Embryonic facial prominence (tissue), 1 donor: ENCODE measurements at regions not wholly inside any gene's neighbourhood (a gene's known extent, or its start where the extent isn't known, plus 50 kb on each side); places are given as distances from the start of the nearest gene placed in this dataset.
"Not testable (repeated sequence)": the region's sequence is repeated elsewhere in the genome, so short reads cannot be mapped to it uniquely, and the experiment has no call there.

Experiments
- DNase-seq: peaks from one replicate; pipeline ENCODE4 v3.0.0-alpha.2; 2016; ENCODE audit errors: extremely low spot score

GRCh38 chr12:56872366-56872765 is 61.8 kb downstream of the SDR9C7 start:
- no peak for DNase-seq

GRCh38 chr12:56867216-56867615 is 67.0 kb downstream of the SDR9C7 start:
- DNase-seq = no peak

- DNase-seq = no peak
Observed at GRCh38 chr12:56866493-56866892, 67.7 kb downstream of the SDR9C7 start.

- DNase-seq = no peak
Observed at GRCh38 chr12:56864318-56864717, 69.9 kb downstream of the SDR9C7 start.

- no peak for DNase-seq
Observed at GRCh38 chr12:56863789-56864188, 70.4 kb downstream of the SDR9C7 start.

- DNase-seq = no peak
Observed at GRCh38 chr12:56862264-56862663, 71.9 kb downstream of the SDR9C7 start.

- not testable (repeated sequence) for DNase-seq
Observed at GRCh38 chr12:56853392-56853978, 80.7 kb downstream of the SDR9C7 start.

GRCh38 chr12:56851462-56851861 is 82.7 kb downstream of the SDR9C7 start:
- no peak for DNase-seq

- no peak for DNase-seq
Observed at GRCh38 chr12:56840922-56841321, 77.8 kb downstream of the HSD17B6 start.

- no peak for DNase-seq
Observed at GRCh38 chr12:56839915-56840325, 76.8 kb downstream of the HSD17B6 start.

GRCh38 chr12:56839489-56839848 is 76.3 kb downstream of the HSD17B6 start:
- no peak for DNase-seq

- peak; percentile 18 for DNase-seq
Observed at GRCh38 chr12:56838621-56839488, 75.7 kb downstream of the HSD17B6 start.
